Muscle of back (tissue), 3 donors: ENCODE measurements at regions not wholly inside any gene's neighbourhood (a gene's known extent, or its start where the extent isn't known, plus 50 kb on each side); places are given as distances from the start of the nearest gene placed in this dataset.

Experiments
- DNase-seq, 3 donors: peaks; one replicate each; pipeline versions ENCODE4 v3.0.0 to v3.0.0-alpha.2; 2013

DNA sequence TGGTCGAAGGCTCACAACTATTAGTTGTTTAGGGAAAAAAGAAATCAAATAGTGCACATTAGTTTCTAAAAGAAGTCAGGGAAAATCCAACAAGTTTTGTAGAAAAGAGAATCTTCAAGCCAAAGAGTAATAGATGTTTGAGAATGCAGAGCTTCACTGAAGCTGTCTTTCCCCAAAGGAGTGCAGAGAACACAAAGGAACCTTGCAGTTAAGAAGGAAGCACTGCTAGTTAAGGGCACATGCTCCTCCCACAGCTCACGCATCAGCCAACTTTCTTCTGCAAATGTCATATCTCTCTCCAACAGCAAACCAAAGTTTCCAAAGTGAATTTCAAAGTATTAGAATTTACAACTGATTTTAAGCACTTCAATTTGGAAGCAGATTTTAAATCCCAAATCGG is 116.4 kb upstream of the FST start:
- peak in 2 of 3 donors; percentile 68 to 85 for DNase-seq

DNA sequence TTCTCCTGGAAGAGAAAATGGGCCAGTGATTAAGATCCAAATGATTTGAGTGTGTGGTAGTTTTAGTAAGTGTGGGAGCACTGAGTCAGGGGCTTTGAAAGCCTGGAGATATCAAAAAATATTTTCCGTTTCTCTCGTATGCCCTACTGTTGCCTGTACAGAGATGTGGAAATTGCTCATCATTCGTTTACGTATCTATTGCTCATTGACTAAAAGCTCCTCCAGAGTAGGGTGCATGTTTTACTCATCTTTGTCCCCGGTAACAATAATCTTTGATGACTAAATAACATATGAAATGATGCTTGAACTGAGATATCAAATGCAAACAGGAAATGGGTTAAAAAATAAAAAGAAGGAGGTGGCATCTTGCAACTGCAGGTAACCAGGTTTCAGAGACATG is 114.2 kb upstream of the FST start:
- no peak for DNase-seq

DNA sequence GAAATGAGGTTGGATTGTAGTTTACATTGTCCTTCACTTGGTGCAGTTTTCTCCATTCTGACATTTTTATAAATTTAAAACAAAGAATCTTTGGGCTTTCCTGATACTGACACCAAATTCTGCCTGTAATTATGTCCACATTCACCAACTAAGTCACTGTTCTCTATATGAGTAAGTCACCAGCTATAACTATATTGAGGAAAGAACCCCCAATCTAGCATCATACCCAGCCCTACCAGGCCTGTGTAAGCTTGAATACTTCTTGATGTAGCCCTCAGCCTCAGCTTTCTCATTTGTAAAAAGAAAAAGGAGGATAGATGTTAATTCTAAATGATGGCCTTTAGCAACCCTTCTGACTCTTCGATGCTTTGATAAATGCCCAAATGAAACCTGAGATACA is 112.7 kb upstream of the FST start:
- DNase-seq, result no peak

DNA sequence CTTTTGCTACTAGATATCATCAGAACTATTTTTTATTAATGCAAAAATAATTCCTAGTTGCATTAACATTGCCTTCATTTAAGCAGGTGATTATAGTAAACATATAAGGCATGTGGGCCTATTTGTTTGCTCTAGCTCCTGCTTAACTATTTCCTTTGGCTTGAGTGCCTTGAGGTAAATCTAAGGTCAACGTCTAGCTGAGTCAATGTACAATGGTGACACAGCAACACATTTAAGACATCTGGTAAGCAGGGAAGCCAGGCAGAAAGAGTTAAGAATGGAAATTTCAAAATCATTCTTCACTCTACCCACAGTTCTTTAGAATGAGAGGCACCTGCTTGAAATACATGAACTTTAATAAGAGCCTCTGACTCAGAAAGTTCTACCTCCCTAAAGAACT is 111.9 kb upstream of the FST start:
- no peak for DNase-seq

DNA sequence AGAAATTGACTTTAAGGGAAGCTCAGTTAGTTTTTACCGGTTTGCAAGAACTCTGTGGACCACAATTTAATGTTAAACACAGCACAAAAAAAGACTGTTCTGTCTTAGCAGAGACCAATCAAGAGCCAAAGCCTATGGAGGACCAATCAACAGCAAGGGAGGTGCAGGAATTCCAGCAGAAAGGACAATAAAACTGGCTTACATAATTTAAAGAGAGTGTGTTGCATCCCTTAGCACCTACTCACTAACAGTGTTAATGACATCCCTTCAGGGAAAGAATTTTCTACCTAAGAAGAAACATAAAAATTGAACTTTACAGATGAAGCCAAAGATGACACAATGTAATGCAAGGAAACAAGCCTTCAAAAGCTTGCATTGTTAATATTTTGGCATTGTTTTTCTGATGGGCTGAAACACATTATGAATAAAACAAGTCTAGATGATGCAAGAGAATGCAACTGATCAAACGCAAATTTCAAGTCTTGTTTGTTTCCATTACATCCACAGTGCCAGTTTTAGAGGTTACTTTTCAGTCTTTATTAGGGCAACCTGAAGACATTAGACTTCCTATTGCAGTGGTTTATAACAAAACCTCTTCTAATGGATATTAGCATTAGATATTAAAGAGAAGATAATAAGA is 111.3 kb upstream of the FST start:
- no peak for DNase-seq

DNA sequence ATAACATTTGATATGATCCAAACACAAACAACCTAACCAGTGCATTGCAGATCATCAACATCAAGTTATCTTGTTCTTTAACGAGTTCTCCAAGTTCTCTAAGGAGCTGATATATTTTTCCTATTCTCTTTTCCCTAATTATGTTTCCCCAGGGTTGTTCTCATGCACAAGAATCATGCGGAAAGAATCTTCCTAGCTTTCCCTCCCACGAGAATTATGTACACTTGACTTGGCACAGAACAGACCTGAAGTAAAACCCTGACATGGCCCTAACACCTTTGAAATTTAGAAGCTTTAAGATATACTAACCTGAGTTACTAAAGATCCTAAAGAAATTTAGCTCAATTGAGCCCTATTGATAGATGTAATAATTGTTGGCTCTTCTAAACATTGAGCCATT is 110.7 kb upstream of the FST start:
- no peak for DNase-seq

DNA sequence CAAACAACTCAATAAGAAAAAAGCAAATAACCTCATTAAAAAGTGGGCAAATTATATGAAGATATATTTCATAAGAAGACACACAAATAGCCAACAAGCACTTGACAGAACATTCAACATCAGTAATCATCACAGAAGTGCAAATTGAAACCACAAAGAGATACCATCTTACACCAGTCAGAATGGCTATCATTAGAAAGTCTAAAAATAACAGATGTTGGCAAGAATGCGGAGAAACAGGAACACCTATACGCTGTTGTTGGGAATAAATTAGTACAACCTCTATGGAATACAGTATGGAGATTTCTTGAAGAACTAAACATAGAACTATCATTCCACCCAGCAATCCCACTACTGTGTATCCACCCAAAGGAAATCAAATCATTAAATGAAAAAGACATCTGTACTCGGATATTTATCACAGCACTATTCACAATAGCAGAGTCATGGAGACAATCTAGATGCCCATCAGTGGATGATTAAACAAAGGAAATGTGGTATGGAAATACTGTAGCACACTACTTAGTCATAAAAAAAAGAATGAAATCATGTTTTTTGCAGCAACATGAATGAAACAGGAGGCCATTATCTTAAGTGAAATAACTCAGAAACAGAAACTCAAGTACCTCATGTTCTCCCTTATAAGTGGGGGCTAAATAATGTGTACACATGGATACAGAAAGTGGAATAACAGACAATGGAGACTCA is 106.8 kb upstream of the FST start:
- DNase-seq, result no peak

DNA sequence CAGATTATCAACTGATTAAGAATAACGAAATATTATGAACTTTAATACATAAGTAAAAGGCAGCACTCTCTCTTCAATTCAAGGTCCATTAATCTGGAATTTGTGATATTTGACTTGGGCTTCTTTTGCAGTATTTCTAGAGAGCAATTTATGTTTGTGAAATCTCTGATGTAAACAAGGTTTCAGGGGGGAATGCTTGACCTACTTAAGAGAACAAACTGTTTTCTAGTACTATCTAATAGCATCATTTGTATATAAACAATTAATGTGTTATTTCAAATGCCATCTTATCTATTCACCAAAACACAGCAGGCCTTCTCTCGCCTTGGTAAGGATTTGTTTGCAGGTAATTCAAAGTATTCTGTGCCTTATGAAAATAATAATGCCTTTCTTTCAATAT is 103.6 kb upstream of the FST start:
- no peak for DNase-seq

DNA sequence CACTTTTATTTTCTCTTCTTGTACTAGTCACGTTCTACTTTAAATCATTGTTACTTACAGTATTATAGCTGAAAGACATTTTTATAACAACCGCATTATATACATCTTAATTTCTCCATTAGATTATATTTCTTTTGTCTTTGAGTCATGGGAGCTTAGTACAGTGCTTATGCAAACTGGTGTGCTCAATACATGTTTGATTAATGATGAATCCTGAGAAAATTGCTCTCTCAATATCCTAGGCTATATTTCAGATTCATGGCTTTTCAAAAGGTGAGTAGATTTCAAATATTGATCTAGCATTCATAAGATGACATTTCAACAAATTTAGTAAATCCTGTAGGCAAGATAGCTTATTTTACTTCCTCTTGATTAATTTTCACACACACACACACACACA is 102.2 kb upstream of the FST start:
- no peak for DNase-seq

DNA sequence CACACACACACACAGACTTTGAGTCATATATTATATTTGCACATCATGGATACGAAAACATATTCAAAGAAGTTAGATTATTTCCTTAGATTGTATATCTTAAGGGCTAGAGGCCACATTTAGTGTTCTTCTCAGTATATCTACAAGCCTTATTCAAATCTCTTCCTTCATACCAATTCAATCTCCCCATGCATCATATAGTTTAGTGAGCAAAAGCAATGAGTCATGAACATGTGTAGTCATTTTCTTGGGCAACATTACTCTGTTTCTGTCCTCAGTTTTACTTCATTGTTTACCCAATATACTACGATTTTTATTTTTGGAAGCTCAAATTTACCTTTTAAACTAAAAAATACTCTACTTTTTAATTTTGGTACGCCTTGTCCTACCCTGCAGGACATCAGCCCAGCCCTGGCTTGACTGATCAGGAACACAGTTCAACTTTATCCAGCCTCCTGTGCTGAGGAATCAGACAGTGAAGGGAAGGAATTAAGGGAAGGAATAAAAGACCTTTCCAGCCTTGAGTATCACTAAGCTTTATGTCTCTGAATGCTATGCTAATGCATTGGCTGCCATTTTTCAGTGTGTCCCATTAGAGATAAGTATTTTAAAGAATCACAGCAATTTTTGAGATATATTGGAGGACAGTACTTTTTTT is 101.7 kb upstream of the FST start:
- DNase-seq, result no peak

DNA sequence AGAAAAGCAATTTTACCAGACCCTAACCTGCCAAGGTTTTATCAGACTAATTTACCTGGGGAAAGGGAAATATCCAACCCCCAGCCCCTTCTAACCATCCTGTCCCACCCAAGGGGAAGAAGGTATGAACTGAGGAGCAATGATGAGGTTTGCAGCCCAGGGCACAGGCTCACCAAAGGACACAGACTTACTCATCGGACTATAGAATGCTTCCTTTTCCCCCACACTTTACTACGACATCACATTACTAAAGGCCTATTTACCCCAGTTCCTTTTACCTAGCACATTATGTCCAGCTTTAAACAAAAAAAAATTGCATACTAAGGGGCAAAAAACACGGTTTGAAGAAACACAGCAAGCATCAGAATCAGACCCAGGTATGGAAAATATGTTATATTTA is 94.1 kb upstream of the FST start:
- DNase-seq, result no peak

DNA sequence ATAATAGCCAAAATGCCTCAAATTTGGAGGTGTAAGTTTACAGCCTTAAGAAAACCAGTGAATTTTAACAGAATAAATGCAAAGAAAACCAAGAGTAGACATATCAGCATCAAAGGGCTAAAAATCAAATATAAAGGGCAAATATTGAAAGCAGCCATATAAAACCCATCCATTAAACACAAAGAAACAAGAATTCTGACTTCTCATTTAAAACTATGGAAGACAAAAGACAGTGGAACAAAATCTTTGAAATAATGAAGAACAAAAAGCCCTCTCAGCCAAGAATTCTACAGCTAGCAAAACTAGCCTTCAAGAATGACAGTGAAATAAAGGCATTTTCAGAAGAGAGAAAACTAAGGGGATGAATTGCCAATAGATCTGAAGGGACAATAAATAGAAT is 91.3 kb upstream of the FST start:
- DNase-seq, result no peak

DNA sequence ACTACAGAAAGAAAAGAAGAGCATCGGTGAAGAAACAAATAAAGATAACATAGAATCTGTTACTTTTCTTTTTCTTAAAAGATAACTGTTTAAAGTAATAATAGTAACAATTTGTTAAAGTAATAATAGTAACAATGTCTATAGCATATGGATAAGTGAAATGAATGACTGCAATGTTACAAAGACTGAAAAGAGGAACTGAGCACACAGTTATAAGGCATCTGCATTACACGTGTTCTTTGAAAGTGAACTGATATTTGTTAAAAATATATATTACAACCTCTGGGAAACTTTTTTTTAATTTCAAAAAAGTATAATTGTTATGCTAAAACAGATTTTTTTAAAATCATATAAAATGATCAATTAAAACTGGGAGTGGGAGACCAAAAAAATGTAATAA is 88.4 kb upstream of the FST start:
- DNase-seq, result no peak

DNA sequence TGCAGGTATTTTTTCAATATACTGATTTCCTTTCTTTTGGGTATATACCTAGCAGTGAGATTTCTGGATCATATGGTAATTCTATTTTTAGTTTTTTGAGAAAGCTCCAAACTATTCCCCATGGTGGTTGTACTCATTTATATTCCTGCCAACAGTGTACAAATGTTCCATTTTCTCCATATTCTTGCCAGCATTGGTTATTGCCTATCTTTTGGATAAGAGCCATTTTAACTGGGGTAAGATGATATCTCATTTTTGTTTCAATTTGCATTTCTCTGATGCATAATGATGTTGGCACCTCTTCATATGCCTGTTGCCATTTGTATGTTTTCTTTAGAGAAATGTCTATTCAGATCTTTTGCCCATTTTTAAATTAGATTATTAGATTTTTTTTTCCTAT is 85.6 kb upstream of the FST start:
- no peak for DNase-seq

DNA sequence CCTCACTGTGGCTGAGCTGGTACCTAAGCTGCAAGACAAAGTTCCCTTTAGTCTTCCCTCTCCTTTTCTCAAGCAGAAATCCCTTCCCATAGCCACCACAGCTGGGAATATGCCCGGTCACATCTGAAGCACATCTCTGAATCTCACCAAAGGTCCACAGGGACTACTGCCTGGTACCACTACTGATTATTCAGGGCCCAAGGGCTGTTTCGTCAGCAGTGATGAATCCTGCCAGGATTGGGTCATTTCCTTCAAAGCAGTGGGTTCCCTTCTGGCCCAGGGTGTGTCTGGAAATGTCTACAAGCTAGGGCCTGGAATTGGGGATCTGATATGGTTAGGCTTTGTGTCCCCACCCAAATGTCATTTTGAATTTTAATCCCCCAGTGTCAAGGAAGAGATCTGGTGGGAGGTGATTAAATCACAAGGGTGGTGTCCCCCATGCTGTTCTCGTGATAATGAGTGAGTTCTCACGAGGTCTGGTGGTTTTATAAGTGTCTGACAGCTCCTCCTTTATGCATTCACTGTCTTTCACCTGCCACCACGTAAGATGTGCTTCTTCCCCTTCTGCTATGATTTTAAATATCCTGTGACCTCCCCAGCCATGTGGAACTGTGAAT is 83.2 kb upstream of the FST start:
- DNase-seq, result no peak

DNA sequence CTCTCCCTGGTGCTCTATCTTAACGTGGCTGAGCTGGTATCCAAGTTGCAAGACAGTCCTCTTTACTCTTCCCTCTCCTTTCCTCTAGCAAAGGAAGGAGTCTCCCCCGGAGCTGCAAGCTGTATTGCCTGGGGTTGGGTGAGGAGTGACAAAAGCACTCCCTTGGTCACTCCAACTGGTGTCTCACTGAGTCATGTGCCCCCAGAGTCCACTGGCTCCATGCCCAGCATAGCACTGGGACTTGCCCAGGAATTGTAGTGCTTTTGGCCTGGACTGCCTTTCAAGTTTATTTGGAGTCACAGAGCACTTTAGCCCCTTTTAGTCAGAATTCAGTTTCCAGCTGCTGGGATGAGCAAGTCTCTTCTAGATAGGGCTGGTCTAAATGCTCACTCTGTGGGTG is 82.6 kb upstream of the FST start:
- DNase-seq, result peak in 1 of 3 donors; percentile 8

DNA sequence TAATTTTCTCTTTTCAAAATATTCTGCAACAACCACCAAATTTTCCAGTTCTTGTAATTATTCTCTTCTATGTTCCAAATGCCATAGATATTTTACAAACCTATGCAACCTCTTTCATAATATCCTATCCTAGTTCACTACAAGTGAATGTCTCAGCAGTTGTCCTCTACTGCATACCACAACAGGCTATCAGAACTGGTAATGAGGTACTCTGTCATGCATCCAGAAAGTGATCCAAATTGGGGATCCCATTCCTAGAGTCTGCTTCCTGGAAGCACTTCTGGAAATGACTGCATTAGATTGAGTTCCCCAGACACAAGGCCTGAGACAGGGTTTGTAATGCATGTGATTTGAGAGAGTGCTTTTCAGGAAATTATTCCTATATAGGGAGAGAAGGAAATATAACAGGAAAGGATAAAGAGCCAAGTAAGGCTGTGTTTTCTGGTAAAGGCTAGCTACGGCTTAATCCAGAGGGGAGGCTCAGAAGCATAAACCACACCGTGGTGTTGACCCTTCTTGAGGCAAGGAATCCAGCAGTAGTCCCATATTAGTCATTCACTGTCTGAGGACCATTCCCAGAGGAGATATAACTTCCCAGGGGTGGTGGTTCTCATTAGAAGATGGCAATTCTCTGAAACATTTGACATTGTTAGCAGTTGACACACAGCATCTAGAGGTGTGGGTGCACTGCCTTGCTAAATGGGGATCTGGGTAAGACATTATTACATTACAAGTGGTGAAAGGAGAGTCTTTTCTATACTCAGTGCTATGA is 80.3 kb upstream of the FST start:
- DNase-seq, result peak in 2 of 3 donors; percentile 12 to 59

DNA sequence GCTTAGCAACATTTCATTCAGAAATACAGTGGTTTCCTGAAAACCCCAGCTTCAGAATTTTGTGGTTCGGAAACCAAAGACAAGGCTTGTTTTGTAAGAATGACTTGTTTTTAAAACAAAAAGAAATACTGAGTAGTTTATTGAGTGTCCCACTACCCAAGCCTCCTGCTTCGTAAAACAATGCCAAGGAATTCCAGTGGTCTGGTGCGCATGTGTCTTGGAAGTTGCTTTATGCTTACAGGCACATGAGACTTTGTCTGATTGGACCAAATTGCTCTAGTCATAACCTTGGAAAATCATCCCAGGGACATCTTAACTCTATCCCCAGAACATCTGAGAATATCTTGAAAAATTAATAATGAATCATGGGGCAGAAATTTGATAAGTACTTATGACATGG is 77.1 kb upstream of the FST start:
- DNase-seq, result no peak

DNA sequence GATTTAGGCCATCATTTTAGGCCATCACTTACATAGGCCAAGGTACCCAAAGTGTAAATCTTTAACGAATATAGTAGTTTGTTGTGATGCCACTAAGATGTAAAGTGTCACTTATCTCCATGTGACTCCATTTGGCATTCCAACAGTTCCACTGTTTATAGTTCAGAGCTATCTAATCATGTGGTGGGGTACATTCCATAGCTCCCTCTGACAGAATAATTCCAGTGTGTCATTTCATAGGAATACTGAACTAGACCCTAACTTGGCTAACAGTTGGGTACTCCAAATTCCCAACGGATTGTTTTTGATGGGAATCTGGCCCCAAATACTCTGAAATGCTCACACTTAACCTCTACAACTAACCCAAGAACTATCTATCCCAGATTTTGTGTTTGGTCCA is 76.7 kb upstream of the FST start:
- DNase-seq, result peak in 1 of 3 donors; percentile 59

DNA sequence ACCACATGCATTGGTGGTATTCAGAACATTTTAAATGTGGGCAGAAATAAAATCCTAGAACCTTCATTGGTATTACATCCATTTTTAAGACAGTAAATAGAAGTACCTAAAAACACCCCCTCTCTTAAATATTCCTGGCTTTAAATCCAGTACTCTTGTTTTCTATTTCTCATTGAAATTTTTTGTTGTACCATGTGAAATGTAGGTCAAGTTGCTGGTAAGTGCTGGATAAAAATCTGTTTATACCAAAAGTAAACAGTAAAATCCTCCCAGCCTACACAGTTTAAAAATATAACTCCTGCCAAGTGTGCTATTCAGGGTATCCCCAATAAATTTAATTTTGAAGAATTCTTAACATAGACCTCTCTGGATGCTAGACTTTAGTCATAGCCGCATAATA is 75.0 kb upstream of the FST start:
- DNase-seq, result no peak

DNA sequence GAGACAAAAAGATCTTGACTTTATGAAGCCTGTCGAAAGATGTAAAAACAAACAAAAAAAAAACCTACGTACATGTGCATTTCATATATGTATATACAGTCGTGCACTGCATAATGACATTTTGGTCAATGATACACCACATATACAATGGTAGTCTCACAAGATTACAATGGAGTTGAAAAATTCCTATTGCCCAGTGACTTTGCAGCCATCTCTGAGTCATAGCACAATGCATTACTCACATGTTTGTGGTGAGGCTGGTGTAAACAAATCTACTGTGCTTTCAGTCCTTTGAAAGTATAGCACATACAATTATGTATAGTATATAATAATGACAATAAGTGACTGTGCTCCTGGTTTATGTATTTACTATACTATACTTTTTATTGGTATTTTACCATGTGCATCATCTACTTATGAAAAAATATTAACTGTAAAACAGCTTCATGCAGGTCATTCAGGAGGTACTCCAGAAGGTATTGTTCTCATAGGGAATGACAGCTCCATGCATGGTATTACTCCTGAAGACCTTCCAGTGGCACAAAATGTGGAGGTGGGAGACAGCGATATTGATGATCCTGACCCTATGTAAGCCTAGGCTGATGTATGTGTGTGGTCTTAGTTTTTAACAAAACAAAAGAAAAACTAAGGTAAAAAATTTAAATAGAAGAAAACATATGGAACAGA is 73.7 kb upstream of the FST start:
- peak in 1 of 3 donors; percentile 69 for DNase-seq

DNA sequence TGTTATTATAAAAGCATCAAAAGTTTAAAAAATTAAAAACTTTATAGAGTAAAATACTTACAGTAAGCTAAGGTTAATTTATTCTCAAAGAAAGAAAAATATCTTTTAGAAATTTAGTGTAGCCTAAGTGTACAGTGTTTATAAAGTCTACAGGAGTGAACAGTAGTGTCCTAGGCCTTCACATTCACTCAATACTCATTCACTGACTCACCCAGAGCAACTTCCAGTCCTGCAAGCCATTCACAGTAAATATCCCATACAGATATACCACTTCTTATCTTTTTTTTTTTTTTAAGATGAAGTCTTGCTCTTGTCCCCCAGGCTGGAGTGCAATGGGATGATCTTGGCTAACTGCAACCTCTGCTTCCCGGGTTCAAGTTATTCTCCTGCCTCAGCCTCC is 73.1 kb upstream of the FST start:
- peak in 1 of 3 donors; percentile 56 for DNase-seq
